AG08396 (cell line): ENCODE measurements at regions not wholly inside any gene's neighbourhood (a gene's known extent, or its start where the extent isn't known, plus 50 kb on each side); places are given as distances from the start of the nearest gene placed in this dataset.
A peak's percentile ranks its signal among the peaks of the same experiment; 100 is the strongest.

ENCODE experiments used
- DNase-seq: peaks from one replicate; pipeline ENCODE4 v3.0.0; 2012; ENCODE audit warnings: low spot score, mixed read lengths

- DNase-seq, result no peak
Observed at GRCh38 chr4:65120287-65120686, 550.0 kb downstream of the EPHA5 start.

GRCh38 chr4:65102419-65102818 is 567.9 kb downstream of the EPHA5 start:
- no peak for DNase-seq

- DNase-seq, result no peak
Observed at GRCh38 chr4:65096630-65097029, 573.7 kb downstream of the EPHA5 start.

GRCh38 chr4:65089666-65090065 is 580.6 kb downstream of the EPHA5 start:
- DNase-seq, result no peak

GRCh38 chr4:65083076-65083475 is 587.2 kb downstream of the EPHA5 start:
- DNase-seq, result no peak

GRCh38 chr4:65071564-65071963 is 598.7 kb downstream of the EPHA5 start:
- DNase-seq, result no peak

GRCh38 chr4:65069177-65069576 is 601.1 kb downstream of the EPHA5 start:
- DNase-seq, result no peak

GRCh38 chr4:65066106-65066505 is 604.2 kb downstream of the EPHA5 start:
- no peak for DNase-seq

GRCh38 chr4:65063601-65064000 is 606.7 kb downstream of the EPHA5 start:
- DNase-seq, result no peak

GRCh38 chr4:65050786-65051185 is 619.5 kb downstream of the EPHA5 start:
- no peak for DNase-seq

GRCh38 chr4:65046192-65047133 is 623.8 kb downstream of the EPHA5 start:
- no peak for DNase-seq

GRCh38 chr4:65033899-65034298 is 624.6 kb upstream of the TECRL start:
- no peak for DNase-seq

GRCh38 chr4:65028592-65028991 is 619.3 kb upstream of the TECRL start:
- DNase-seq, result no peak

GRCh38 chr4:65023883-65024670 is 614.8 kb upstream of the TECRL start:
- DNase-seq, result no peak

GRCh38 chr4:65023081-65023480 is 613.8 kb upstream of the TECRL start:
- DNase-seq, result no peak

GRCh38 chr4:65021737-65022136 is 612.5 kb upstream of the TECRL start:
- DNase-seq, result no peak

- no peak for DNase-seq
Observed at GRCh38 chr4:65021149-65021548, 611.9 kb upstream of the TECRL start.

- DNase-seq, result no peak
Observed at GRCh38 chr4:65019775-65020174, 610.5 kb upstream of the TECRL start.

- DNase-seq, result no peak
Observed at GRCh38 chr4:65018313-65018712, 609.1 kb upstream of the TECRL start.

GRCh38 chr4:65014078-65014477 is 604.8 kb upstream of the TECRL start:
- DNase-seq, result no peak

- peak; percentile 2 for DNase-seq
Observed at GRCh38 chr4:65007841-65008439, 598.7 kb upstream of the TECRL start.

- DNase-seq, result no peak
Observed at GRCh38 chr4:64975177-64975576, 565.9 kb upstream of the TECRL start.

GRCh38 chr4:64969081-64969480 is 559.8 kb upstream of the TECRL start:
- no peak for DNase-seq
